ENCODE measurements at regions not wholly inside any gene's neighbourhood (a gene's known extent, or its start where the extent isn't known, plus 50 kb on each side); places are given as distances from the start of the nearest gene placed in this dataset.

GRCh38 chr6:8275667-8276066 is 159.7 kb downstream of the SLC35B3 start:
- DNase-seq = no peak

DNA sequence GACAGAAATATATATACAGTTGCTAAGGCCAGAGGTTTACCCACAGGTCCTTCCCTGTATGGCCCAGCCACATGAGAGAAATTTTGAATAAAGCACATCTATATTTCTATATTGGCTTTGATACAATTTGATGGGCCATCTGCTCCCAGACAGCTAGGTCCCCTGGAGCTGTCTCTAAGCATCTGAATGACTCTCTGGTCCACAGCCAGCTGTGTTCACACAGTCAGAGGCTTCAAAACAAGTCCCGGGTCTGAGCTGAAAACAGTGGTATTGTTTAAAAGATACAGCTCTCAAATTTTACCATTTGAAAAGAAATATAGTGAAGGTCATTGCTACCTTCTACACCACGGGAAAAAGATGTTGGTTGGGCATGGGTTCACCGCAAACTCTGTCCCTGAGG is 161.1 kb downstream of the SLC35B3 start:
- no peak for DNase-seq

DNA sequence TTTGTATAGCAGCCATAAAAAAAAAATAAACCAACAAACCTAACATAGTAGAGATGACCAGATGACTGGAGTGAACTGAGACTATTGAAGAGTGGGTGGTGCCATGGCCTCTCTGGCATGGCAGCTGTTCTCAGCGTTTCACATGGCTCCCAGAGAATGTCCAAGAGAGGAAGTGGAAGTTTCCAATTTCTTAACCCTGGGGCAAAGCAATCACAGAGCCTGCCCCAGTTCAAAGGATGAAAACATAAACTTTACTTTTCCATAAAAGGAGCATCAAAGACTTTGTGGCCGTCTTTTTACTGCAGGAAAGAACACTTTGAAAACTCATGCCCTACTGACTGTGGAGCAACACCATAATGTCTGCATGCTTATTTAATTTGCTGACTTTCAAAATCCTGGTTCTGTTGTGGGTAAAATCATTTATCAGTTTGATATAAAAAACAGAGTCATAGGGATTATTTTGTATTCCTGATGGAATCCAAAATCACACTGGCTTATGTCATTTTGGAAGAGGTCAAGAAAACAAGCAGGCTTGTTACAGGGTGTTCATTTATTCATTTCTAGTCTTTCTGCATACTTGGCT is 165.4 kb downstream of the SLC35B3 start:
- no peak for DNase-seq

DNA sequence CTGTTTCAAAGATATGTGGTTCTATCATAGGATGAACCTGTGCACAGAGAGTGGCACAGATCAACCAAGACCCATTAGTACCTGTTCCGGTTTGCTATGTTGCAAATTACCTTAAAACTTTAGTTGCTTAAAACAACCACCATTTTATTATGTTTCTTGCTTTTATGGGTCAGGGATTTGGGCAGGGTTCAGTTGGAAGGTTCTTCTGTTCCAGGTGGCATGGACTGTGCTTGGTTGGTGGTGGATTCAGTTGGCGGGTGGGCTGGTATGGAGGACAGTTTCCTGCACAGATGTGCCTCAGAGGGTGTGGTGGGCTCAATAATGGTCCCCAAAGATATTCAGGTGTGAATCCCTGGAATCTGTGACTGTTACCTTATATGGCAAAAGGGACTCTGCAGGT is 166.3 kb downstream of the SLC35B3 start:
- no peak for DNase-seq

DNA sequence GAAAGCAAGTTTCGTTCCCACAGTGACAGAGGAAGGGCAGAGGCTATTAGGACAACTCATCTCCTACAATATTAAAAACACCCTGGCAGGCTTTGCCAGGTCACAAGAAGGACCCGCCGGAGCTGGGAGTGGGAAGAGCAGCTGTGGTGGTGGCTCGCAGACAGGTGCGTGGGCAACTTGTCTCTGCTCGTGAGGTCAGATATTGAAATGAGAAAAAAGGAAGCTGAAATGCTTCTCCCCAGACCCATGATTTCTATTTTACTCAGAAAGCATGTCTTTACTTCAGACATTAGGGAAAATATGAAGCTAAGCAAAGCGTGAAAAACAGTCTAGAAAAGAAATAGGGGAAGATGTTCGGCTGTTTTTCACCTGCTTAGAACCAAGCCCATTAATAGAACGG is 166.3 kb upstream of the EEF1E1 start:
- DNase-seq = no peak

DNA sequence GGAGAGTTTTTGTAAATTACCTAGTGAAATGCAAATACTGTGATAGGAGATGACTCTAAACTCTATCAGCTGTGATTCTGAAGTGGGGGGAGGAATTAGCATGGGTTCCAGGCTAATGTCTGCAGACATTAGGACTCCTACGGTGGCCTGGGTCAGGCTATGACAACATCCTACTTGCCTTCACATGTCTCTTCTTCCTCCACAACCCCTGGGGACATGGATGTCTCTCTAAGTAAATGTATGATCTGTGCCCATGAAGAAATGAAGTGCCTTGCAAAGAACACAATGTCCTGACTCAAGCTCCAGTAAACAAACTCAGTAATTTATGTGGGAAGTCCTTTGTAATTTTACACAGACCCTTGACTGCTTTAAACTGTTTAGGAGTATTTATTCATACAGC is 165.8 kb upstream of the EEF1E1 start:
- DNase-seq = no peak

DNA sequence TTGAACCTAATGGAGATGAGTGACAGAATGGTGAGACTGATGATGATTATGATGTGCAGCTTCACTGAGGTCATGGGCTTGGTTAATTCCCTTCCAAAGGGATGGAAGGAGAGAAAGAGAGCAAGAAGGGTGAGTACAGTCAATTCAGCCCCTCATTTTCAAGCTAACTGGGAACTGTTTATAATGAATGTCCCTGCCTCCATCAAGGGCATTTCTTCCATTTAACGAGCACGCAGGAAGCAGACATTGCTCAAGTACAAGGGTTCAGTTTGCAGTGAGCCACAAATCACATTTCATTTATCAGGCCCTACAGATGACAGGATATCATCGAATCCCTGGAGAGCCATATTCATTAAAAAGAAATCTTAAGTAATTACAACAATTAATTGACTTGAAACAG is 158.3 kb upstream of the EEF1E1 start:
- DNase-seq = no peak

DNA sequence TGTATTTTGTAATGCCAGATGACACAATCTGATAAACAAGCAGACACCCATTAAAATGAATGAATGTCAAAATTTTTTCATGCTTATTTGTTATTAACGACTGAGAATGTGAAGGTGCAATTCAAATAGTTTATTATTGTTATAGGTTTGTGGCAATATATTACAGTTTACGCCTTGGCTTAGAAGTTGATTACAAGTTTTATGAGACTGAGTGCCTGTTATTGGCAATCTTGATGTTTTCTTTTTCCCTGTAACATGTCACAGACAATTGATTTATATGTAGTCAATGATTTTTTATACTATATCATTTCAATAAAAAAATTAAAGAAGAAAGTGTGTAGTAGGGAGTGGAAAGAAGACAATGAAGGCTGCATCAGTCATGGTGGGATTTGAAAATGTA is 144.1 kb upstream of the EEF1E1 start:
- no peak for DNase-seq

DNA sequence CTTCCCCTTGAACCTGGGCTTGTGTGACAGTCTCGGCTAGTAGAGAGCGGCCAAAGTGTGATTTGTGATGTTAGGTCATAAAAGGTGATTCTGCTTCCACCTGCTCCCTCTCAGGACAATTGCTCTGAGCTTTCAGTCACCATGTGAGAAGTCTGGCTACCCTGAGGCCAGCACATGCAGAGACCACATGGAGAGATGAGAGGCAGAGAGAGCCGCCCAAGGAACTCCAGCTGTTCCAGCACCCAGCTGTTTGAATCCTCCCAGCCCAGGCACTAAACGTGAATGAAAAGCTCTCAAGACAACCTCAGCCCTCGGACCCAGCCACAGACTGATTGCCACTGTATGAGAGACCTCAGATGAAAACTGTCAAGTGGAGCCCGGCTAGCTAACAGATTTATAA is 143.4 kb upstream of the EEF1E1 start:
- no peak for DNase-seq

DNA sequence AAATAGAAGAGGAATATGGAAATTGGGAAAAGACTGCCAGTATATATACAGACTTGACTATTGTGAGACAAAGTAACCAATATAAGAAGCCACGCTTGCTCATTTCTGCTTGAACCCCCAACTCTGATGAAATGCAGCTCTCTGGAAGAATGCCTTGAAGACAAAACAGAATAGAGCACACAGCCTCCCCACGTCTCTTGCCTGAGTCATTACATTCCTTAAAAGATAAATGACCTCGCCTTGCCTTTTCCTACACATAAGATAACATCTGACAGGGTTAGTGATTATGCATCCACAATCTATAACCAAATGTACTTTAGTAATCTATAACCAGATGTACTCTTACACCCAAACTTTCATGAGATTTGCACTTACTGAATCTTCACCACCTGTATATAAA is 141.1 kb upstream of the EEF1E1 start:
- DNase-seq = no peak

GRCh38 chr6:8242885-8243284 is 140.5 kb upstream of the EEF1E1 start:
- no peak for DNase-seq

- DNase-seq = no peak
Measured at GRCh38 chr6:8240301-8240700, 138.0 kb upstream of the EEF1E1 start.

GRCh38 chr6:8238773-8239683 is 136.7 kb upstream of the EEF1E1 start:
- DNase-seq = no peak

GRCh38 chr6:8237668-8238067 is 135.3 kb upstream of the EEF1E1 start:
- DNase-seq = no peak

DNA sequence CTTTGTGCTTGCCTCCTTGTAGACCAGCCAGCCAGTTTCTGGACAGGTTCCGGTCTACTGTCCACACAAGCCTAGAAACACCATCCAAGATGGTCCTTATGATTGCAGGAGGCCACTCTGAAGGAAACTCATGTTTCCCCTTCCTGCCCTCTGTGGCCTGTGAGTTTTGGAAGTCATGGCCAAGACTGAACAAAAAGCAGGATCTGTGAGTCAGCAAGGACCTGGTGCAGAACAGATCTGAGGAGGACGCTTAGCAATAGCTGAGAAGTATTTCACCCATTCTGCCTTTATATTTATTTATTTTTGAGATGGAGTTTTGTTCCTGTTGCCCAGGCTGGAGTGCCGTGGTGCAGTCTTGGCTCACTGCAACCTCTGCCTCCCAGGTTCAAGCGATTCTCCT is 134.6 kb upstream of the EEF1E1 start:
- no peak for DNase-seq

DNA sequence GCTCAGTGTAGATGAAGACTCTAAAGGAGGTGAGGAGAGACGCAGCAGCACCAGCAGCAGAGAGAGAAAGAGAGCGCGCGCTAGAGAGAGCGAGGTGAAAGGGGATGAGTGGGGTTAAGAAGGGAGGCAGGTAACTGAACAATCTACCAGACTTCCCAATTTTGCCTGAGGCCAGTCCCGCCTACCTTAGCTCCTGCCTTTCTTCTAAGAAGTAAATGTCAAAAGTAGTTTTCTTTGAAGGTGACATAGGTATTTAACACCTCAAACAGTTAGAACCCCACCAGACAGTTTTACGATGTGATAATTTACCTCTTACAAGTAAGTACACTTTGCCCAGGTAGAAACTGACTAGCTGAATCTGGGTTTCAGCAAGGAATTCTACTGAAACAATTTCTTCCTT is 132.0 kb upstream of the EEF1E1 start:
- no peak for DNase-seq

GRCh38 chr6:8231956-8232355 is 129.6 kb upstream of the EEF1E1 start:
- DNase-seq = no peak

DNA sequence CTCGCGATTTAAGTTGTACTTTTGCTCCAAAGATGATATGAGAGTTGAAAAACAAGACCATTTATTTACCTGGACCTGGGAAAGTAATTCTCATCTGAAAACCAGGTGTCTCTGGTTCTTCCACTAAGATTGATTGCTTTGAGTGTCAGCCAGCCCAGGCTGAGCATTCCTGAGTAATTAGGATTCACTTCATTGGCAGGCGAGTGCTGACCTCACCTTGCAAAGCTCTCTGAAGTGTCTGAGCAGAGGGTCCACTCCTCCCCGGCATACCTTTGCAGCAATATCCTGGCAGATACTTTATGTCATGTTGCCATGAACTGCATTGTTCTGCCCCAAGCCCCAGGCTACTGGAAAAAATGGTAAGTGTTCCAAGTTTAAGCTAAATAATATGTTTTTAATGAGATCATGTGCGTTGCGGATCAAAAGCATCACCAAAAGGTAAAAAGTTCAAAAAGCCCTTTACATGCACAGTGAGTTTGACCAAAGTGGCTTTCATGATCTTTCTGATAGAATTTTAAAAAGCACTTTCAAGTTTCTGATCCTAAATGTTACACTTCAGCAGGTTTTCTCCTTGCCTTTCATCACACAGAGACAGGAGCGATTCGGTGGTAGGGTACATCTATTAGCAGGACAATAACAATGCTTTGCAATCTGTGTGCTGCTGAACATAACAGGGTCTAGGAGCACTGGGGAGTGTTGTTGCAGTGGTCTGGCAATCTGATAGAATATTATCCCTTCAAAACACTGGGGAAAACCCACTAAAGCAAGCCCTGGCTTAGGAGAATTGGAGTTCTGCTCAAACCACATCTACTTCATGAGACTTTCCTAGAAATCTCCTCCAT is 127.8 kb upstream of the EEF1E1 start:
- DNase-seq = no peak

DNA sequence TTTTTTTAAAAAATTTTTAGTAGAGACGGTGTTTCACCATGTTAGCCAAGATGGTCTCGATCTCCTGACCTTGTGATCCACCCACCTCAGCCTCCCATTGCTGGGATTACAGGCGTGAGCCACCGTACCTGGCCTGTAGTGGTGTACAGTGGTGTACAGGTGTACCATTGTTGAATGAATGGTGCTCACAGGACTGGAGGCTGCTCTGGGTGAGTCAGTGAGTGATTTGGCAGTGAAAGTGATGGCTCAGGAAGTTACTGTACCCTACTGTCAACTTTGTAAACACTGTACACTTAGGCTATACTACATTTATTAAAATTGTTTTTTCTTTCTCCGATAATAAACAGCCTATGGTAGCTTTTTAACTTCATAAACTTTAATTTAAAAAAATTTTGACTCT is 122.8 kb upstream of the EEF1E1 start:
- DNase-seq = no peak

DNA sequence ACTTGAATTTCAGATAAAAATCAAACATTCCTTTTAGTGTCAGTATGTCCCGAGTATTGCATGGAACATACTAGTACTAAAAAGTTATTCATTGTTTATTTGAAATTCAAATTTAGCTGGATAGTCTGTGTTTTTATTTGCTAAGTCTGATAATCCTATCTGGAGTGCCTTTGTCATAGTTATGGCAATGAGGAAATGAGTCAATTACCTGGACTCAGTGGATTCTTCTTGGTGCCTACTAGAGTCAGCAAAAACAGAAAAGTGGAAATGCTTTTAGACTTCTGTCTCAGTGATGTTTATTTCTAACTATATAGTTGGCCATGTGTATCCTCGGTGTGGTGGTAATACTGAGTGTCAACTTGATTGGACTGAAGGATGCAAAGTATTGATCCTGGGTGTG is 121.3 kb upstream of the EEF1E1 start:
- DNase-seq = no peak

- DNase-seq = peak; percentile 17
Measured at GRCh38 chr6:8219352-8219943, 117.1 kb upstream of the EEF1E1 start.

DNA sequence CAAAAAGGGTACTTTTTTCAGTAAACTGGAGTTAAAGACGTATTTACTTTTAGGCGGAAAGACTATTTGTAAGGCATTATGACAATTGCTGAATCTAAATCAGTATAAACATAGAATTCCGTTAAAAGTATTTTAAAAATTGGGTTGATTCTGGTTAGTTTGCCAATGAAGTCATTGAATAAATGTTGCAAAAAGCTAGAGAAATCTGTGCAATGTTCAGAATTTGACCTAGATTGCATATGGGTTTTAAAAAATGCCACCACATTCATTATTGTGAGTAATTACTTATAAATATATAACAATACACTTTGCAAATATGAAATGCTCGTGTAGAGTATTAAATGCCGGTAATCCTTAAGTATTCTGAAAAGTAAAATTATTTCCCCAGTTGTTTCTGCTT is 116.5 kb upstream of the EEF1E1 start:
- DNase-seq = no peak

DNA sequence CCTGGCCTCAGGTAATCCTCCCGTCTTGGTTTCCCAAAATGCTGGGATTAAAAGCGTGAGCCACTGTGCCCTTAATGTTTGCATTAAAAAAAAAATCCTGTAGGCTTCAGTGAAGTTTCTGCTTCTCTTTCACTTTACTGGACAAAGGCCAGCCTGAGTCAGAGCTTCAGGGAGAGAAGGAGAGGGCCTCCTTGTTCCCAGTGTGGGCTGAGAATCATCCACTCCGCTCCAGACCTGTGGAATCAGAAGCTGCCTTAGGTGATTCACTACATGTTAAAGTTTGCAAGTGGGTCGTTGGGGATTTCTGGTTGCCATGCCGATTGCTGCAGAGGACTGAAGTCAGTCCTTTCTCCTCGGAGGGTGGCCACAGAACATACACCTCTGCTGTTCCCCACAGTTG is 113.3 kb upstream of the EEF1E1 start:
- DNase-seq = no peak

Measured in activated T-cell treated with anti-CD3 and anti-CD28 coated beads for 4 hours (primary cell).